Stimulated activated CD4-positive, alpha-beta T cell treated with anti-CD3 and anti-CD28 coated beads, TNF-alpha, amount 100 ng/mL, for 1 hour (primary cell): ENCODE measurements at regions not wholly inside any gene's neighbourhood (a gene's known extent, or its start where the extent isn't known, plus 50 kb on each side); places are given as distances from the start of the nearest gene placed in this dataset.
"Not testable (repeated sequence)": the region's sequence is repeated elsewhere in the genome, so short reads cannot be mapped to it uniquely, and the experiment has no call there.

Source experiments
- DNase-seq, 3 donors: peaks; one replicate each; pipeline ENCODE4 v3.0.0-alpha.2; 2020; ENCODE audit warnings: low read depth in 3 of 3, low spot score in 1 of 3

- DNase-seq, result no peak
Observed at GRCh38 chr2:11877764-11878163, 131.3 kb downstream of the LPIN1 start.

GRCh38 chr2:11885253-11885652 lies 138.8 kb downstream of the LPIN1 start:
- not testable (repeated sequence) for DNase-seq

- not testable (repeated sequence) for DNase-seq
Observed at GRCh38 chr2:11886899-11887298, 140.5 kb downstream of the LPIN1 start.

- DNase-seq, result no peak
Observed at GRCh38 chr2:11889101-11889850, 142.8 kb downstream of the LPIN1 start.

GRCh38 chr2:11889854-11890253 lies 143.4 kb downstream of the LPIN1 start:
- DNase-seq, result no peak

GRCh38 chr2:11891028-11891427 lies 144.6 kb downstream of the LPIN1 start:
- DNase-seq, result no peak

DNA sequence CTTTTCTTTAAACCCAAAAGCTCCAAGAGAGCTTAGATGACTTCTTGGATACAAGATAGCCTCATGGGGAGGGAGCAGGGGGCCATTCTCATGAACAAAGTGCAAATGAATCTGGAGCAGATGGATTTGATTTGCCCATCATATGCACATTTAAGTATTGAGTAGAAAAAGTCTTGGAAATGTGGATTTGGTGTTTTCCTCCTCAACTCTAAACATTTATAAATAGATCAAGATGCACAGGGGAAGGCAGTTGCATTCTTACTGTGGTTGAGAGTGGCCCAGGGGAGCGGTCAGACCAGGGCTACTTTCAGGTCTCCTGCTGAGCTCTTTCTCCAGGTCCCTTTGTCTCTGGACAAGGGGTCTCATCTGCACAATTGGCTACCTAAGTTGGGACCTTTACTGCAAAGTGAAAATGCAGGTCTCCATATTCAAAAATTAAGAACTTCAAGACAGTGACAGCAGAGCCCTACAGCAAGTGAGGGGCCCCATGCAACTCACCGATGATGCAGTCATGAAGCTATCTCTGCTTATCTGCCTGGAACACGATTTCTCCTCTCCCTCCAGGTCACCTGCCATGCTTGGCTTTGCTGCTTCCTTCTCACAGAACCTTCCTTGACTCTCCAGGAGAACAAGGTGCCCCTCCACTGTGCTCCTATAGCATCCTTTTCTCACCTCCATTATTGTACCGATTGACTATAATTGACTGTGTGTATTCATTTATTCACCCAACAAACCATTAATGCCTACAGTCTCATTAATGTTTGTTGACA lies 145.4 kb downstream of the LPIN1 start:
- DNase-seq, result no peak

DNA sequence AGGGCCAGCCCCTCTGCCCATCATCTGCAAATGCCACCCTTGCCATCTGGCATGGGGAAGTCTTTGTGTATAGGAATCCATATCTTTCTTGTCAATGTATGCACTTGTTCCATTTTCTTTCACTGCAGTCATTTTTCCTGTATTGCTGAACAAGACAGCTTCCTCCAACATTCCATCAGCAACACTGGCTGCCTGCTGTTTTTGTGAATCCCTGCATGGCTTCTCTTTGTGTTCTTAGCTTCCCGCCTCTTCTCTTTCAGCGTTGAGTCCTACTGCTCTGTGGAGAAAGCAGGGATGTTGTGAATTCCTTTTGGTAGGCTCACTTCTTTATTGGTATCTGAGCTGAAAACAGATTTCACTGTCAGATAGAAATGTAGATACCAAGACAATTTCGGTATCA lies 150.0 kb downstream of the LPIN1 start:
- DNase-seq, result no peak

DNA sequence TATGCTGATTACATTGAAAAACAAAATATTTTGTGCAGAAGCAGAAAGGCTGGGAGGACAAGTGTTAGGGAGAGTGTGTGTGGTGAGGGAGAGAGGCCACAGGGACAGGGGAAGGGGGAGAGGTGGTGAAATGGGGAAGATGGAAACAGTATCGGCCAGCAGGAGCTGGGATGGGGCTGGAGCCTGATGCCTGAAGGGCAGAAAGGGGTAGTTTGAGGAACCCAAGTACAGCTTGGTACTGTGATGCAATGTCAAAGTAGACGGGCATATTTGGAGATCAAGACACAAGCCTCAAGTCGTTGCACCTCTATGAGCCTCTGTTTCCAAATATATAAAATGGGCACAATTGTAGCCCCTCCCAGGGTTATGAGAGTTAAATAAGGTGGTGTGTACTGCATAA lies 152.1 kb downstream of the LPIN1 start:
- DNase-seq, result no peak

- DNase-seq, result no peak
Observed at GRCh38 chr2:11899264-11899818, 152.9 kb downstream of the LPIN1 start.

DNA sequence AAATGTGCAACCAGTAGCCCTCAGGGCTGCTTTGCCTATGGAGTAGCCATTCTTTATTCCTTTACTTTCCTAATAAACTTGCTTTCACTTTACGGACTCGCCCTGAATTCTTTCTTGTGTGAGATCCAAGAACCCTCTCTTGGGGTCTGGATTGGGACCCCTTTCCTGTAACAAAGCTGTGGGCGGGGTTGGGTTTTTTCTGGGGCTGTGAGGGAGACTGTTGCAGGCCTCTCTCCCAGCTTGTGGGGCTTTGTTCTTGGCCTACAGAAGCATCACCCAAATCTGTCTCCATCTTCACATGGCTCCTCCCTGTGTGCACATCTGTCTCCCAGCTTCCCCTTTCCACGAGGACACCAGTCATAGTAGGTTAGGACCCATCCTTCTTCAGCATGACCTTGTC lies 154.5 kb downstream of the LPIN1 start:
- not testable (repeated sequence) for DNase-seq

DNA sequence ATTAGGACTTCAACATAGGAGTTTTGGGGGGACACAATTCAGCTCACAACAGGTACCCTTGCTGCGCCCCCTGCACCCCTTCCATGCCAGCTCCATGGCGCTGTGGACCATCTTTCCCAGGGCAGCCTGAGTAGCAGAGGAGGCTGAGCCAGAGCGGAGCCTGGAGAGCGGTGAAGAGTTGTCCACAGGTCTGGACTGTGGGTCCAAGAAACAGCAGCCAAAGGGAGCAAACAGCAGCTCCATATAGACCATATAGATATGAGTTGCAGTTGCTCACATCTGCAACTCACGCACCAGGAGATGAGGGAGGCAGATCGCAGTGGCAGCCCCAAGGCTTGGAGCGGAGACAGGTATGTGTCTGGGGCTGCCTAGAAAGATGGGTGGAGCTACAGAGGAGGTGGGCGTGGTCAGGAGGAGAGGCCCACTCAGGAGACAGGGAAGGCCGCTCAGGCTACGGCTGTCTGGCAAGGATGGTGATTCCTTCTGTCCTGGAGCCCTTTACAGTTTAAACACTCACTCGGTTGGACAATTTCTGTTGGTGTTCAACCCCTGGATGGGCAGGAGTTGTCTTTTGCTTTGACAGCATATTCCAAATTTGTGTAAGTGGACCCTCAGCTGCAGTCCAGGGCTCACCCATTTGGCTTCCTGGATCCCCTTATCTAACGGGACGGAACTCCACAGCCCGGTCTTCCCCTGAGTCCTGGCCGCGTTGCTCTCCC lies 155.1 kb downstream of the LPIN1 start:
- DNase-seq, result no peak

GRCh38 chr2:11903085-11903606 lies 156.7 kb downstream of the LPIN1 start:
- DNase-seq, result no peak

DNA sequence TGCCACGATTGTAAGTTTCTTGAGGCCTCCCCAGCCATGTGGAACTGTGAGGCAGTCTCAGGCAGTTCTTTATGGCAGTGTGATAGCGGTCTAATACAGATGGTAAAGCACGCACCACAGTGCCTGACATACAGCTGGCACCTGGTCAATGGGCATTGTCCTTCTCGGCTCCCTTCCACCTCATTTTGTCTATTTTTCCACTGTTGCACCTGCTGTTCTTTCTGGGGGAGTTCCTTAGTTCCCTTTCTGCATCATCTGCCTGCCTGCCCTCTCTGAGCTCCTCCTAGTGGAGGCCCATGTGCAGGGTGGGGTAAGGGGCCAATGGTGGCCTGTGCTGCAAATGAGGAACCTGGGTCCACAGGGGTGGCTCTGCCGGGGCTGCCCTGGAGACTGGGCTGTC lies 157.6 kb downstream of the LPIN1 start:
- DNase-seq, result no peak

DNA sequence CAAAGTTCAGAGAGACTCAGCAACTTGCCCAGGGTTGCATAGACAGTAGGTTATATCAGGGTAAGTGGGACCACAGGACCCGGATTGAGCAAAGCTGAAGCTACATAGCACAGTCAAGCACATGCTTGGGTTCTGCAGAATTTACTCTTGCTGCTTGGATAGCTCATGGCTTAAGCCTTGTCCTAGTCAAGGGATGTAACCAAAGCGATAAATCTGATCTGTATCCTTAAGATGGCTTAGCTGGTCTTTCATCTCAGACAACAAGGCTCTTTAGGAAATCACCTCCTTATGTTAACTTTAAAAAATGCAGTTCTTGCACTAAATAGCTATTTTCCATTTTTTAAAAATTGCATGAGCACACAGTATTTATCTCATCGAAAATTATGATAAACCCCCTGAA lies 158.5 kb downstream of the LPIN1 start:
- no peak for DNase-seq

DNA sequence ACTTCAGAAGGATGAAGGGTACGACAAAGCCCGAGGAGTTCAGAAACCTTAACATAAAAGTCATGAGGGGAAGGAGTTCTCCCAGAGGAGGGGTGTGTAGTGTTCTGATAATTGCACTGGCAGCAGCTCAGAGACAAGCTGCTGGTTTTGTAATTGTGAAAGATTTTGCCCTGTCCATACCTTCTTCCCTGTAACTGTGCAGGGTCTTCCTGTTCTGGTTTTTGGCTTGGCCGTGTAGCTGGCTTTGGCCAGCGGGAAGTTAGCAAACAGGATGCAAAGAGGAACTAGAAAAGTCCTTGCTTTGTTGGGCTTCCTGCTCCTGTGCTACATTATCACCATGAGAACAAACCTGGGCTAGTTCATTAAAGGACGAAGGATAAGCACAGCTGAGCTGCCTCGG lies 160.8 kb downstream of the LPIN1 start:
- DNase-seq, result no peak

- no peak for DNase-seq
Observed at GRCh38 chr2:11910971-11911370, 164.5 kb downstream of the LPIN1 start.

GRCh38 chr2:11912980-11913379 lies 166.5 kb downstream of the LPIN1 start:
- DNase-seq, result no peak

DNA sequence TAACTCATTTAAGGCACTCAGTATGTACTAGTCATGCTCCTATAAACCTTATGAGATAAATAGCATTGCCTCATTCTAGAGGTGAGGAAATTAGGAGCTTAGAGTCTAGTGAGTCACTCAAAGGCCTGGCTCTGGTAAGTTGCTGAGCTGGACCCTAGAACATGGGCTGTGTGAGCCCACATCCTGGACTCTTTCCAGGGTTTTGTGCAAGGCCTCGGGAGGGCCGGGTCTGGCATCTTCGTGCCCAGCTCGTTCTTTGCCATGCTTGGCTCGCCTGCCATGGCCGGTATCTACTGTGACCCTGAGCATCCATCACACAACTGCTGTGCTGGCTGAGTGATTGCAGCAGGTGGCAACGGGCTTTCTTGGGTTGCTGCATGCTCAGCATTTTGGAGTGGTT lies 168.0 kb downstream of the LPIN1 start:
- no peak for DNase-seq

GRCh38 chr2:11915650-11916049 lies 169.2 kb downstream of the LPIN1 start:
- DNase-seq, result no peak

GRCh38 chr2:11919953-11920352 lies 173.5 kb downstream of the LPIN1 start:
- DNase-seq, result no peak
